ENCODE measurements at regions not wholly inside any gene's neighbourhood (a gene's known extent, or its start where the extent isn't known, plus 50 kb on each side); places are given as distances from the start of the nearest gene placed in this dataset.

- DNase-seq, result no peak
- ATAC-seq, result no peak
- intact Hi-C loops (cut with DNase I, micrococcal nuclease), result no loop called here
Observed at GRCh38 chr7:431041-431440, 88.6 kb downstream of the PDGFA start.

DNA sequence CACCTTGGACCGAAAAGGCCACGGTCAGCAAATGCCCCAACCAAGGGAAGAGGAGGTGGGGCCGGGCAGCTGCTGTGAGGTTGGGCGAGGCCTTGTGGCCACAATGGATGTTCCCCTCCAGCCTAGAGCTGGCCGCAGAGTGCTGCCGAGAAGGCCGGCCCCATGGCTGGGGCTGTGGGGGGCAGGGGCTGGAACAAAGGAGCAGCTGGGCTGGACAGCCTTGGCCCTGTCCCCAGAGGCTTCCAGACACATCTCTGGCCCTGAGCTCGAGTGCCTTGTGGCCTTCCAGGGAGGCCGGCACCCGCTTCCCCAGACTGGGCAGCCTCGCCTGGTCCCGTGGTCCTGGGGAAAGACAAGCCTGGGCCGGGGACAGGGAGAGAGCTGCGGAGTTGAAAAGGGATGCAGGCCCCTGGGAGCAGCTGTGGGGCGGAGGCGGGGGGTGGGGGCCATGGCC is 88.0 kb downstream of the PDGFA start:
- ATAC-seq (no peak), DNase-seq (no peak)
- intact Hi-C loops (cut with DNase I, micrococcal nuclease), result no loop called here

DNA sequence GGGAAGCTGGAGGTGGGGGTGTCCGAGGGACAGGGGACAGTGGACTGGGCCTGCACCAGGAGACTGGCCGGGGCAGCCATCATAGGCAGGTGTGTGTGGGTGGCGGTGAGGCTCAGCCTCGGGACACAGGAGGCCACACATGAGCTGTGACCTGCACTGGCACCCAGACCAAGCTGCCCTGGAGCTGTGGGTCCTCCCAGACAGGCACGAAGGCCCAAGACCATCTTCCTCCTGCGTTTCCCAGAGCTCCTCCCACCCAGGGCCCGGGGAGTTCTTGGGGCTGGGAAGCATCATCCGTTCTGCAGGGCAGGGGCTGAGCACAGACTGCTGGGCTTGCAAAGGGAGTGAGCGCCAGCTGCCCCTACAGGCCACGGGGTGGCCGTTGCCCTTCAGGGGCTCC is 87.4 kb downstream of the PDGFA start:
- ATAC-seq, result no peak
- DNase-seq, result no peak
- intact Hi-C loops (cut with DNase I, micrococcal nuclease), result no loop called here

DNA sequence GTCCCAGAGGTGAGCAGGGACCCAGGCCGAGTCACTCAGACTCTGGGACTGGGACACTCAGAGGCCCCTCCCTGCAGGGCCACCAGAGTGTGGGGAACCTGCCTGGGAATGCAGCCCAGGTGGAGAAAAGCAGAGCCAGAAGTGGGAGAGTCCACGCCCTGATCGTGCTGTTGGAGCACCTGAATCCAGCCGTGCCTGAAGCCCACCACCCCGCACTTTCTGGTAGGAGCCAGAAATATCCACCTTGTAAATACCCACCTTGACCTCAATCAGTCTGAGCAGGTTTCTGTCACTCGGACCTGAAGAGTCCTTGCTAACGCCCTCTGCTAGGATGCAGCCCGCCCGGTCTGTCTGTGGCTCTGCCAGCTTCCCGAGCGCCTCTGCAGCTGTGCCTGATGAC is 86.7 kb downstream of the PDGFA start:
- intact Hi-C loops (cut with DNase I, micrococcal nuclease), result no loop called here
- ATAC-seq (no peak), DNase-seq (no peak)

DNA sequence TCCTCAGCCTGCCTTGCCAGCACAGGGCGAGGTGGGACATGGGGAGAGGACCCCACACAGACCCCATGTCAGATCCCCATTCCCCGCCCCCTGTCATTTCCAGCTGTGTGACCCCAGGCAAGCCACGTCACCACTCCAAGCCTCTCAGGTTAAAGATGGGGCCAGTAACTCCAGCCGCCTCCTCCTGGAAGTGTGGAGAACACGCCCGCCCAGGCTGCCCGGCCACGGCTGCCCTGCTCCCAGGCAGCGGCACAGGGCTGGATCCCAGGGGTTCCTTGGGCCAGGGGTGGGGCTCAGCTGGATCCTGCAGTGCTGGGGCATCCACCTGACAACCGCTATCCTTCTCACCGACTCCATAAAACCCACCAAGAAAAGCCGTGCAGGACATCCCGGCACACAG is 86.1 kb downstream of the PDGFA start:
- intact Hi-C loops (cut with DNase I, micrococcal nuclease), result no loop called here
- DNase-seq (no peak), ATAC-seq (no peak)

DNA sequence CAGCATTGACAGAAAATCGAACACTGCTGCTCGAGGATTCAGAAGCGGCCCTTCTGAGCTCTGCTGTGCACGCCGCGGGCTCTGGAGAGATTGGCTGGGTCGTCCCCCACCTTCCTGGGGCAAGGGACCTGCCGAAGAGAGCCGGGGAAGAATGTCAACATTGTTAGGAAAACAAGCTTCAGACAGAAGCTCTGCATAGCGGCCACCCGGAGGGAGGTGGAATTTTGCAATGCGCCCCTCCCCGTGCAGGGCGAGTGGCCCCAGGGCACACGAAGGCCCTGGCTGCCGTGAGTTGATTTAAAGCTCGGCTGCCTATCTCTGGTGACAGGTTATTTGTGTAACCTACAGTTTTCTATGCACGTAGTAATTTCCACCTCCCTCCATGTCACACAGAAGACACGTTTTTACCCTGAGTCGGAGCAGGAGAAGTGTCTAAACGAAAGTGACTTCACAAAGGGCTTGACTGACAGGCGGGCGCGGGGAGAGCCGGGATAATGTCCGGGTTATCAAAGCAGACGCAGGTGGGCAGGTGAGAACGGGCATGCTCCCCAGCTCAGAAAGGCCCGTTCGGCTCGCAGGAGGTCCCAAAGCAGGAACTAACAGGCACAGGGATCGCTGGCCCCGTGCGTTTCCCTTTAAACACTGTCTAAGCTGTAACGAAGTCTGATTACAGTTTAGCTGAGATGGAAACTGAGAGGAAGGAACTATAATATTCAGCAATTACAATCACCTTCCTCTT is 84.6 kb downstream of the PDGFA start:
- DNase-seq (peak; percentile 48 to 51), ATAC-seq (peak; percentile 65)
- intact Hi-C loops (cut with DNase I, micrococcal nuclease), result no loop called here

DNA sequence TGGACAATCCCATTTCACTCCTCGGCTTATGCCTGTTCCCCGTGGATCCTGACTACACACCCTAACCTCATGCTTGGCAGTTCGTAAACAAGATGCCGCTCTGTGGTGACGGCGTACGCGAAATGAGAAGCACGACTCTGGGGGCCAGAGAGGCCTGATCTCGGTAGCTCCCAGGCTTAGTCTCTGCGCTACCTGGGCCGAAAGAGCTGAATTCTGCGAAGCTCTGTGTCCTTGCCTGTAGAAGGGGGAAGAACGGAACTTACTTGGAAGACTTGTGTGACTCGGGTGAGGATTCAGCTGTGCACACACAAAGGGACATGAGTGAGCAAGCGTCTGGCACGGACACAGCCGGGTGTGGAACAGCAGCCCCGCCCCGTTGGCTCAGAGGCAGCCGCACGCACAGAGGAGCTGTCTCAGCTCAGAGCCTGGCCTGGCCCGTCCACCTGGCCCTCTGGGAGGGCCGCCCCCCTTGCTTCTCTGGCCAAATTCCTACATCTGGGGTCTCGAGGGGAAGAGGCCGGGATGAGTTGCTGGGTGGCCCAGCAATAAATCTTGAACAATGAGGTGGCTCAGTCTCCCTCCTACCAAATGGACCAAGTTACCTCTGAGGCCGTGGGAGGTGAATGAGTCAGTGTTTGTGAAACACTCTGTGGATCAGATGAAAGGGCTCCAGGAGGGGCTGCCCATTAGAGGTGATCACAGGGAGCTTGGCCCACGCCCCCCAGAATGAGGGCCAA is 83.8 kb downstream of the PDGFA start:
- intact Hi-C loops (cut with DNase I, micrococcal nuclease), result no loop called here
- peak; percentile 93 for ATAC-seq
- peak; percentile 82 to 83 for DNase-seq

DNA sequence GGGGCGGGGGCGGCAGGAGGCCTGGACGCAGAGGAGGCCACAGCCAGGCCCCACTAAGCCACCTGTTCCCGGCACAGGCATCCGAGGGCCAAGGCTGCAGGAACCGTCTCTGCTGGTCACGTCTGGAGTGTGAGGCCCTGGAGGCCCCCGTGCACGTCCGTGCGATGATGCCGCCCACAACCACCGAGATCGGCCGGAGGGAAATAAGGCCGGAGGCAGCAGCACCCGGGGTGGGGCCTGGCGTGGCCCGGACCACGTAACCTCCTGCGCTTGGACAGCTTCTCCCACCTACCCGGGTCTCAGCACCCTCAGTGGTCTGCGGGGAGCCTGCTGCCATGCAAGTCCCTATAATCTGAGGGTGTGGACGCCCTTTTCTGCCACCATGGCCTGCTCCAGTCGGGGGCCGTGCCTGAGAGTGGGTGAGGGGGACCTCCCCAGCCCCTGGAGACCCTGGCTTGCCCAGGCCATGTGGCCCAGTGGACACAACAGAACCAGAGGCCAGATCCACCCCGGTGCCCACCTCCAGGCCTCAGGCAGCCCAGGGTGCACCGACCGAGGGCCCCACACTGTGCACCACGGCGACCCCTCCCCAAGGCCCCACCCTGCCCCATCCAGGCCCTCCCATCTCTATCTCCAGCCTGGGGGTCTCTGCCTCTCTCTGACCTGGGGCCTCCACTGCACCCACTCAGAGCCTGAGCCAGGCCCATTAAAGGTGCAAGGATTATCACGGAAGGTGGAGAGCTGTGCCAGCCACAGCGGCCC is 83.1 kb downstream of the PDGFA start:
- intact Hi-C loops (cut with DNase I, micrococcal nuclease), result no loop called here
- no peak for ATAC-seq

DNA sequence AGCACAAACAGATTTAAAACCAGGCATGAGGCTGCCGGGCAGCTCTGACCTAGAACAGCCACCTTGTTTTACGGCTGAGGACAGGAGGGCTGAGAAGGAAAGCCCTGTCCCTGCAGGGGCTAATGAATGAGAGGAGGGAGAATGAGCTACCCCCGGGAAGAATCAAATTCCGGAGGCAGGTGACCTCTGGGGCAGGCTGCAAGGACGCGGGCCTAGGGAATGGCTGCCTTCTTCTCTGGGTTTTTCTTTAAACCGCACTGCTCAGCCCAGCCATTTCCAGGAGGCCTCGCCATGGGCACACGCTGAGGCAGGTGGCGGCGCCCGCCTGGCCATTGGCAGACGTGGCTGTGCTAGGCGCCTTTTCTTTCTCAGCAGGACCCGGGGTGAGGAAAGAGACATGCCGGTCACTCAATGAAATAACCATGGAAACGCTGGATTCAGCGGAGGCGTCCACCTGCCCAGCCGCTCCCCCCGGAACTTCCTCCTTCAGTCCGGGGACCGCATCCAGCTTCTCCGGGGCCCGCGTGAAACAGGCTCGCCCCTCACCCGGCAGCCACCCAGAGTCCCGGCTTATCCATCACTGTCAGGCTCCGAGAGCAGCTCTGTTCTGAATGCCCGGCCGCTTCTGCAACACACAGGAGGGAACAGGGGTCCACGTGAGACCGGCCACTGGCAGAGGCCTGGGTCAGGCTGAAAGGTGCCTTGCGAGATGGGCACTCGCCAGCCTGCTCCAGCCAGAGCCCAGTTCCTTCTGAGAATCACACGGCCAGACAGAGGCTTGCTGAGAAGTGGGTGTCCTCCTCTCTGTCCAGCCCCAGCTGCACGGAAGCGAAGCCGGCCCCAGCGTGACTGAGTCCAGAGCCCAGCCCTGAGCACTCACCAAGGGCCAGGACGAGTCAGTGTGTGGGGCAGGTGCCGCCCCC is 82.1 kb downstream of the PDGFA start:
- DNase-seq (no peak), ATAC-seq (no peak)
- intact Hi-C loops (cut with DNase I, micrococcal nuclease), result no loop called here

More for the DNA sequence above, 83.1 kb downstream of the PDGFA start:
- no peak for DNase-seq

DNA sequence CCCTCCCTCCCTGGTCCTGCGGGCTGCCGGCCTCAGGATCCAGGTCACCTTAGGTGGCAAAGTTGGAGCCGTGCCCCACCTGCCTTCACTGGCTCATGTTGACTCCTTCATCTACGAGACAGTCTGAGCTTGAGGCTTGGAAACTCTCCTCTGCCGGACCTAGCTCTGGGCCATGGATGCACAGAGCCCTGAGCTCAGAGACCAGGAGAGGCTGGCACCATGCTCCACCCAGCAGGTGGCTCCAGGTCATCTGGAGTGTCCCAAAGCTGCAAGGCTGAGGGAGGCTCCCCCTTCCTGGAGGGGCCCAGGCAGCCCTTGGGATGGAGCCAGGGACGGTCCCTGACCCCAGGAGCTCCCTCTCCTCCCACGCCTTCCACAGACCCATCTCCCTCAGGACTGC is 81.3 kb downstream of the PDGFA start:
- DNase-seq, result no peak
- intact Hi-C loops (cut with DNase I, micrococcal nuclease), result no loop called here
- ATAC-seq, result peak; percentile 14

GRCh38 chr7:438916-439315 is 80.7 kb downstream of the PDGFA start:
- DNase-seq (no peak), ATAC-seq (no peak)
- intact Hi-C loops (cut with DNase I, micrococcal nuclease), result no loop called here

- DNase-seq (no peak), ATAC-seq (no peak)
- intact Hi-C loops (cut with DNase I, micrococcal nuclease), result no loop called here
Observed at GRCh38 chr7:440059-440749, 79.4 kb downstream of the PDGFA start.

DNA sequence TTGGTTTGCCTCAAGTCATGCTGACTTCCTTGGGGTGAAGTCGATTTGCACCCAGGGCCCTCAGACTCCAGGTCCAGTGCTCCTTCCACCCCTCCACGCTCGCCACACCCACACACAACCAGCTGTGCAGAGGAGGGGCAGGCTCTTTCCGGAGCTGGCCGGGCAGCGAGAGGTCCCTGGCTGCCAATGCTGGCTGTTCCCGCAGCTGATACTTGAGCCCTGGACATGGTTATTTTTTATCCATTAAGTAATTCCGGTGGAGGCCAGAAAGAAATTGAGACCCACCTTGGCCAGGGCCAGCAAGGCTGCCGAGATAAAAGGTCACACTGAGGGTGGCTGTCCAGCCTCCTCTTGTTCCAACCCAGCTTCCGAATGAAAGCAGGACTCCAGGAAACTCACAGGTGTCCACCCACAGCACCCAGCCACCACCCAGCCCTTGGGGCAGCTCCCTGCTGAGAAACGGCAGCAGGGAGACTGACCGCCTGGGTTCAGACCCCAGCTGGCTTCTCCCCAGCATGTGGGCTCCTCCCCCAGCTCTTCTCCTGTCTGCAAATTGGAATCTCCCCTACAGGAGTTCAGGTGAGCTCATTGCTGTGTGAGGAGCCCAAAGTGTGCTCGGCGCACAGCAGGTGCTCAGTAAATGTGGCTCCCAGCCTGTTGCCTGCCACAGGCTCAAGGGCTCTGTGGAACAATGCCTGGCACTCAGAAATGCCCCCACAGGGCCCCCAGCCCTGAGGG is 77.8 kb downstream of the PDGFA start:
- ATAC-seq (no peak), DNase-seq (no peak)
- intact Hi-C loops (cut with DNase I, micrococcal nuclease), result no loop called here

DNA sequence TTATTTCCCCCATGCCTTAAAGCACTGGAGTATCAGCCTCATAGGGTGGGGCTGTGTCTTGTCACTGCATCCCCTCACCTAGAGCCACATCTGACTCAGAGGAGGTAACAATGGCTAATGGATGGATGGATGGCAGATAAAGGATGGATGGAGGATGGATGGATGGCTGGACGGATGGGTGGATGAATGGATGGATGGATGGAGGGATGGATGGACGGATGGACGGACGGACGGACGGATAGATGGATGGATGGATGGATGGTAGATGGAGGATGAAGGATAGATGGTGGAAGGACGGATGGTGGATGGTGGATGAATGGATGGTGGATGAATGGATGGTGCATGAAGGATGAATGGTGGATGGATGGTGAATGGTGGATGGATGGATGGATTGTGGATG is 77.2 kb downstream of the PDGFA start:
- intact Hi-C loops (cut with DNase I, micrococcal nuclease), result no loop called here
- ATAC-seq (no peak), DNase-seq (no peak)

GRCh38 chr7:443279-443833 is 76.3 kb downstream of the PDGFA start:
- DNase-seq, result no peak
- intact Hi-C loops (cut with DNase I, micrococcal nuclease), result no loop called here
- no peak for ATAC-seq

GRCh38 chr7:444606-445005 is 75.0 kb downstream of the PDGFA start:
- intact Hi-C loops (cut with DNase I, micrococcal nuclease), result no loop called here
- DNase-seq (no peak), ATAC-seq (no peak)

- ATAC-seq, result no peak
- intact Hi-C loops (cut with DNase I, micrococcal nuclease), result no loop called here
- no peak for DNase-seq
Observed at GRCh38 chr7:445020-445419, 74.6 kb downstream of the PDGFA start.
